OCI-LY3 (cell line): ENCODE measurements at regions not wholly inside any gene's neighbourhood (a gene's known extent, or its start where the extent isn't known, plus 50 kb on each side); places are given as distances from the start of the nearest gene placed in this dataset.

Source experiments
- CTCF ChIP-seq: fragments of 200-600, 300-600 bp; sonication (generic); IDR thresholded peaks from 2 replicates; pipeline ENCODE4 v1.5.1; 2014; ENCODE audit warnings: antibody characterized with exemption, low read length, low read depth
- EZH2phosphoT487 ChIP-seq: fragments of 200-600 bp; shearing (Covaris generic); IDR thresholded peaks from 2 replicates; pipeline ENCODE4 v1.6.1; 2018; ENCODE audit warnings: antibody characterized with exemption, mixed run types, low read depth

GRCh38 chr1:73627723-73628122 lies 570.3 kb downstream of the LRRIQ3 start:
- no peak for TF ChIP-seq CTCF
- TF ChIP-seq EZH2phosphoT487, result no peak
